HL-60 (cell line): ENCODE measurements at regions not wholly inside any gene's neighbourhood (a gene's known extent, or its start where the extent isn't known, plus 50 kb on each side); places are given as distances from the start of the nearest gene placed in this dataset.

Experiments
- GABPA ChIP-seq: IDR thresholded peaks from 2 replicates; pipeline ENCODE4 v1.6.1; 2012; ENCODE audit warnings: low read depth
- TF ChIP-seq, protein P1 (sequence below): IDR thresholded peaks from one replicate; pipeline ENCODE4 v1.5.1; 2011; ENCODE audit warnings: low read length, control low read depth, inconsistent platforms; ENCODE audit not compliant: insufficient read depth

DNA sequence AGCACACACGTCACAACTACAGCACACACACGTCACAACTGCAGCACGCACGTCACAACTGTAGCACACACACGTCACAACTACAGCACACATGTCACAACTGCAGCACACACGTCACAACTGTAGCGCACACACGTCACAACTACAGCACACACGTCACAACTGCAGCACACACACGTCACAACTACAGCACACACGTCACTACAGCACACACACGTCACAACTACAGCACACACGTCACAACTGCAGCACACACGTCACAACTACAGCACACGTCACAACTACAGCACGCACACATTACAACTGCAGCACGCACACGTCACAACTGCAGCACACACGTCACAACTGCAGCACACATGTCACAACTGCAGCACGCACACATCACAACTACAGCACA, 322.6 kb upstream of the AJAP1 start:
- TF ChIP-seq GABPA: no peak
- TF ChIP-seq, protein P1, sequence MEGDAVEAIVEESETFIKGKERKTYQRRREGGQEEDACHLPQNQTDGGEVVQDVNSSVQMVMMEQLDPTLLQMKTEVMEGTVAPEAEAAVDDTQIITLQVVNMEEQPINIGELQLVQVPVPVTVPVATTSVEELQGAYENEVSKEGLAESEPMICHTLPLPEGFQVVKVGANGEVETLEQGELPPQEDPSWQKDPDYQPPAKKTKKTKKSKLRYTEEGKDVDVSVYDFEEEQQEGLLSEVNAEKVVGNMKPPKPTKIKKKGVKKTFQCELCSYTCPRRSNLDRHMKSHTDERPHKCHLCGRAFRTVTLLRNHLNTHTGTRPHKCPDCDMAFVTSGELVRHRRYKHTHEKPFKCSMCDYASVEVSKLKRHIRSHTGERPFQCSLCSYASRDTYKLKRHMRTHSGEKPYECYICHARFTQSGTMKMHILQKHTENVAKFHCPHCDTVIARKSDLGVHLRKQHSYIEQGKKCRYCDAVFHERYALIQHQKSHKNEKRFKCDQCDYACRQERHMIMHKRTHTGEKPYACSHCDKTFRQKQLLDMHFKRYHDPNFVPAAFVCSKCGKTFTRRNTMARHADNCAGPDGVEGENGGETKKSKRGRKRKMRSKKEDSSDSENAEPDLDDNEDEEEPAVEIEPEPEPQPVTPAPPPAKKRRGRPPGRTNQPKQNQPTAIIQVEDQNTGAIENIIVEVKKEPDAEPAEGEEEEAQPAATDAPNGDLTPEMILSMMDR: no peak
